Keratinocyte (primary cell): ENCODE measurements at regions not wholly inside any gene's neighbourhood (a gene's known extent, or its start where the extent isn't known, plus 50 kb on each side); places are given as distances from the start of the nearest gene placed in this dataset.

Experiments used
- DNase-seq: peaks from one replicate; pipeline ENCODE4 v3.0.0-alpha.2; 2011; ENCODE audit warnings: low read depth, missing footprints, low spot score
- FAIRE-seq: peaks from 2 replicates; lab custom pipeline; 2011; peaks lifted over from hg19 to GRCh38; lab: Jason Lieb, UNC
- H2AFZ ChIP-seq: 2 replicates; pipeline ENCODE4 v1.6.0; 2012; ENCODE audit warnings: low read length, control low read depth, inconsistent platforms; ENCODE audit not compliant: control insufficient read depth
- H3K27ac ChIP-seq: 2 replicates; pipeline ENCODE4 v1.5.1; 2011; ENCODE audit warnings: low read length; ENCODE audit not compliant: control insufficient read depth, insufficient read depth
- H3K27me3 ChIP-seq: 3 replicates; pipeline ENCODE4 v1.6.0; 2011; ENCODE audit warnings: low read length; ENCODE audit not compliant: control insufficient read depth, insufficient read depth; ENCODE audit errors: extremely low read depth
- H3K36me3 ChIP-seq, 2 experiments: 2 replicates in 1 of 2; 3 replicates in 1 of 2; pipeline ENCODE4 v1.5.1; 2011; ENCODE audit warnings: low read length in 2 of 2, mild to moderate bottlenecking in 1 of 2; ENCODE audit not compliant: control insufficient read depth in 2 of 2, insufficient read depth in 2 of 2; ENCODE audit errors: extremely low read depth in 1 of 2
- H3K4me1 ChIP-seq: 3 replicates; pipeline ENCODE4 v1.5.1; 2011; ENCODE audit warnings: low read length; ENCODE audit not compliant: control insufficient read depth, insufficient read depth; ENCODE audit errors: extremely low read depth
- H3K4me2 ChIP-seq: 3 replicates; pipeline ENCODE4 v1.6.0; 2011; ENCODE audit warnings: low read depth, low read length; ENCODE audit not compliant: control insufficient read depth, insufficient read depth; ENCODE audit errors: extremely low read depth
- H3K4me3 ChIP-seq, 3 experiments: fragments of 200-600 bp in 1 of 3; sonication (generic) in 1 of 3; 2 replicates in 2 of 3; 3 replicates in 1 of 3; pipeline ENCODE4 v1.5.1; 2011 to 2016; ENCODE audit warnings: low read length in 3 of 3, mild to moderate bottlenecking in 3 of 3, control low read depth in 2 of 3, inconsistent platforms in 1 of 3, low read depth in 1 of 3, mixed read lengths in 1 of 3, mixed run types in 1 of 3, moderate library complexity in 1 of 3; ENCODE audit not compliant: control insufficient read depth in 2 of 3, insufficient read depth in 2 of 3; ENCODE audit errors: extremely low read depth in 1 of 3
- H3K79me2 ChIP-seq: 2 replicates; pipeline ENCODE4 v1.6.0; 2012; ENCODE audit warnings: low read length; ENCODE audit not compliant: control insufficient read depth, insufficient read depth
- H3K9ac ChIP-seq: 3 replicates; pipeline ENCODE4 v1.6.0; 2011; ENCODE audit warnings: low read length; ENCODE audit not compliant: control insufficient read depth, insufficient read depth; ENCODE audit errors: extremely low read depth
- H3K9me1 ChIP-seq: 3 replicates; pipeline ENCODE4 v1.6.0; 2011; ENCODE audit warnings: low read length; ENCODE audit not compliant: control insufficient read depth, insufficient read depth; ENCODE audit errors: extremely low read depth
- H3K9me3 ChIP-seq: 2 replicates; pipeline ENCODE4 v1.5.1; 2012; ENCODE audit warnings: low read depth, low read length; ENCODE audit not compliant: control insufficient read depth
- H4K20me1 ChIP-seq: 3 replicates; pipeline ENCODE4 v1.6.0; 2011; ENCODE audit warnings: low read length; ENCODE audit not compliant: control insufficient read depth, insufficient read depth; ENCODE audit errors: extremely low read depth
- CTCF ChIP-seq, 3 experiments: IDR thresholded peaks in 1 of 3; conservative IDR thresholded peaks in 1 of 3; optimal IDR thresholded peaks in 1 of 3; 2 replicates in 2 of 3; 3 replicates in 1 of 3; pipeline versions ENCODE3 to v1.5.1; 2011; ENCODE audit warnings: low read length in 3 of 3, mild to moderate bottlenecking in 3 of 3, moderate library complexity in 2 of 3, control low read depth in 1 of 3, inconsistent platforms in 1 of 3; ENCODE audit not compliant: insufficient read depth in 2 of 3; ENCODE audit errors: extremely low read depth in 1 of 3
- EZH2 ChIP-seq: IDR thresholded peaks from one replicate; pipeline ENCODE4 v1.6.1; 2012; ENCODE audit warnings: inconsistent platforms, mild to moderate bottlenecking, low read length, moderate library complexity
- dilution Hi-C: fragments of 300-500 bp; cut with MboI; formaldehyde crosslinking; loops from one replicate; pipeline ENCODE4 v1.7.0; 2020; ENCODE audit warnings: low sequenced_read_pairs; ENCODE audit not compliant: extremely low pct_ligation_motif_present

- dilution Hi-C loops: no loop called here
- H3K4me3 ChIP-seq: no peak overlapping the region
- H3K27me3 ChIP-seq: no peaks in the 10 kb centered on the region
- no peaks in the 10 kb centered on the region for H4K20me1 ChIP-seq
- no peaks in the 10 kb centered on the region for H3K79me2 ChIP-seq
- H3K4me2 ChIP-seq: no peak overlapping the region
- no peaks in the 10 kb centered on the region for H3K36me3 ChIP-seq
- no peaks in the 10 kb centered on the region for H3K4me1 ChIP-seq
- TF ChIP-seq CTCF (optimal IDR thresholded peaks at IDR 0.05 in 1 of 3, IDR thresholded peaks at IDR 0.05 in 1 of 3, conservative IDR thresholded peaks at IDR 0.05 in 1 of 3; ENCODE audit: extremely low read depth in 1 of 3, insufficient read depth in 2 of 3, low read length in 3 of 3) (no peak), EZH2 (no peak)
- peaks cover 2% of the 10 kb centered on the region for H3K9me3 ChIP-seq
- no peak overlapping the region for H2AFZ ChIP-seq
- H3K9me1 ChIP-seq: no peaks in the 10 kb centered on the region
- H3K9ac ChIP-seq: no peak overlapping the region
- FAIRE-seq: no peak
- no peak for DNase-seq
- no peak overlapping the region for H3K27ac ChIP-seq
Observed at GRCh38 chr13:63370101-63370500, 1954.5 kb upstream of the PCDH20 start.

GRCh38 chr13:63367522-63368198 is 1952.0 kb upstream of the PCDH20 start:
- FAIRE-seq: no peak
- H3K27me3 ChIP-seq: no peaks in the 10 kb centered on the region
- DNase-seq: no peak
- no peaks in the 10 kb centered on the region for H4K20me1 ChIP-seq
- TF ChIP-seq EZH2 (no peak), CTCF (optimal IDR thresholded peaks at IDR 0.05 in 1 of 3, IDR thresholded peaks at IDR 0.05 in 1 of 3, conservative IDR thresholded peaks at IDR 0.05 in 1 of 3; ENCODE audit: extremely low read depth in 1 of 3, insufficient read depth in 2 of 3, low read length in 3 of 3) (no peak)
- H3K9me1 ChIP-seq: no peaks in the 10 kb centered on the region
- dilution Hi-C loops: no loop called here
- H3K4me2 ChIP-seq: no peak overlapping the region
- no peaks in the 10 kb centered on the region for H3K79me2 ChIP-seq
- H3K9me3 ChIP-seq: peaks cover 2% of the 10 kb centered on the region
- no peak overlapping the region for H3K9ac ChIP-seq
- no peak overlapping the region for H3K27ac ChIP-seq
- no peaks in the 10 kb centered on the region for H3K4me1 ChIP-seq
- no peaks in the 10 kb centered on the region for H3K36me3 ChIP-seq
- H2AFZ ChIP-seq: no peak overlapping the region
- H3K4me3 ChIP-seq: no peak overlapping the region
